Activated naive CD8-positive, alpha-beta T cell treated with anti-CD3 and anti-CD28 coated beads, Interleukin-2, amount 10 ng/mL, durations not matched to agents 7 days and 5 days (primary cell): ENCODE measurements at regions not wholly inside any gene's neighbourhood (a gene's known extent, or its start where the extent isn't known, plus 50 kb on each side); places are given as distances from the start of the nearest gene placed in this dataset.
A peak's percentile ranks its signal among the peaks of the same experiment; 100 is the strongest.
"Not testable (repeated sequence)": the region's sequence is repeated elsewhere in the genome, so short reads cannot be mapped to it uniquely, and the experiment has no call there.

Source experiments
- ATAC-seq: fragments of 150-1000 bp; cut with Tn5 transposase; one replicate; pipeline ENCODE4 v1.10.0; 2021; ENCODE audit warnings: low read depth, moderate library complexity
- POLR2A ChIA-PET: fragments of 350-600 bp; sonication (Branson Sonifier 250); formaldehyde crosslinking; loops from one replicate; lab custom pipeline; 2021; ENCODE audit warnings: antibody characterized with exemption; lab: Charles Lee
- DNase-seq: peaks from one replicate; pipeline ENCODE4 v3.0.0; 2021
- H3K27ac Mint-ChIP-seq: one replicate; pipeline ENCODE4 v1.8.0; 2022; ENCODE audit warnings: mild to moderate bottlenecking, mixed read lengths
- H3K27me3 Mint-ChIP-seq: one replicate; pipeline ENCODE4 v1.8.0; 2022; ENCODE audit warnings: mild to moderate bottlenecking, moderate library complexity, mixed read lengths
- H3K36me3 Mint-ChIP-seq: one replicate; pipeline ENCODE4 v1.8.0; 2021; ENCODE audit warnings: mild to moderate bottlenecking, mixed read lengths
- H3K4me1 Mint-ChIP-seq: one replicate; pipeline ENCODE4 v1.8.0; 2021; ENCODE audit warnings: mixed read lengths
- H3K4me3 Mint-ChIP-seq: one replicate; pipeline ENCODE4 v1.8.0; 2022; ENCODE audit warnings: mild to moderate bottlenecking, moderate library complexity, mixed read lengths
- H3K9me3 Mint-ChIP-seq: one replicate; pipeline ENCODE4 v1.8.0; 2021; ENCODE audit warnings: mixed read lengths

GRCh38 chr16:5302372-5303114 lies 204.9 kb upstream of the EEF2KMT start:
- Mint-ChIP-seq H3K4me3 (no peak overlapping the region), H3K9me3 (peaks cover 1% of the 10 kb centered on the region), H3K4me1 (no peaks in the 10 kb centered on the region), H3K27me3 (no peaks in the 10 kb centered on the region), H3K36me3 (no peaks in the 10 kb centered on the region), H3K27ac (no peak overlapping the region)
- POLR2A ChIA-PET: no interaction called here
- ATAC-seq (no peak), DNase-seq (no peak)

- Mint-ChIP-seq H3K36me3 (no peaks in the 10 kb centered on the region), H3K4me1 (no peaks in the 10 kb centered on the region), H3K9me3 (peaks cover 1% of the 10 kb centered on the region), H3K27ac (no peak overlapping the region), H3K4me3 (no peak overlapping the region), H3K27me3 (no peaks in the 10 kb centered on the region)
- no peak for ATAC-seq
- DNase-seq: no peak
- POLR2A ChIA-PET: no interaction called here
Observed at GRCh38 chr16:5298202-5298601, 200.6 kb upstream of the EEF2KMT start.

GRCh38 chr16:5296176-5296575 lies 198.6 kb upstream of the EEF2KMT start:
- Mint-ChIP-seq H3K27me3 (no peaks in the 10 kb centered on the region), H3K27ac (no peak overlapping the region), H3K4me1 (no peaks in the 10 kb centered on the region), H3K36me3 (no peaks in the 10 kb centered on the region), H3K9me3 (peaks cover 1% of the 10 kb centered on the region), H3K4me3 (no peak overlapping the region)
- POLR2A ChIA-PET: no interaction called here
- no peak for DNase-seq
- no peak for ATAC-seq

- H3K27me3 Mint-ChIP-seq, POLR2A ChIA-PET, H3K9me3 Mint-ChIP-seq, H3K27ac Mint-ChIP-seq, DNase-seq, ATAC-seq, H3K36me3 Mint-ChIP-seq, H3K4me1 Mint-ChIP-seq, H3K4me3 Mint-ChIP-seq: not testable (repeated sequence)
Observed at GRCh38 chr16:5295304-5295703, 197.7 kb upstream of the EEF2KMT start.

GRCh38 chr16:5282152-5282551 lies 184.6 kb upstream of the EEF2KMT start:
- H3K4me1 Mint-ChIP-seq, POLR2A ChIA-PET, H3K27me3 Mint-ChIP-seq, H3K27ac Mint-ChIP-seq, H3K4me3 Mint-ChIP-seq, H3K36me3 Mint-ChIP-seq, ATAC-seq, DNase-seq: not testable (repeated sequence)
- peaks cover 11% of the 10 kb centered on the region for H3K9me3 Mint-ChIP-seq

GRCh38 chr16:5257462-5257861 lies 159.9 kb upstream of the EEF2KMT start:
- H3K27me3 Mint-ChIP-seq: peaks cover 2% of the 10 kb centered on the region

GRCh38 chr16:5252791-5253190 lies 155.2 kb upstream of the EEF2KMT start:
- H3K27me3 Mint-ChIP-seq: peaks cover 2% of the 10 kb centered on the region
- H3K27ac Mint-ChIP-seq: no peak overlapping the region
- no peaks in the 10 kb centered on the region for H3K9me3 Mint-ChIP-seq
- H3K4me1 Mint-ChIP-seq: peaks cover 1% of the 10 kb centered on the region
- H3K4me3 Mint-ChIP-seq: no peak overlapping the region
- POLR2A ChIA-PET: no interaction called here
- ATAC-seq: no peak
- DNase-seq: no peak
- no peaks in the 10 kb centered on the region for H3K36me3 Mint-ChIP-seq

More at GRCh38 chr16:5257462-5257861, 159.9 kb upstream of the EEF2KMT start:
- ATAC-seq (no peak), DNase-seq (no peak)
- POLR2A ChIA-PET: no interaction called here
- H3K9me3 Mint-ChIP-seq: no peaks in the 10 kb centered on the region
- no peaks in the 10 kb centered on the region for H3K36me3 Mint-ChIP-seq
- H3K4me3 Mint-ChIP-seq: no peak overlapping the region
- H3K27ac Mint-ChIP-seq: no peak overlapping the region
- H3K4me1 Mint-ChIP-seq: no peaks in the 10 kb centered on the region

- POLR2A ChIA-PET, DNase-seq, H3K4me3 Mint-ChIP-seq, H3K27ac Mint-ChIP-seq, H3K4me1 Mint-ChIP-seq, H3K9me3 Mint-ChIP-seq, H3K36me3 Mint-ChIP-seq, ATAC-seq, H3K27me3 Mint-ChIP-seq: not testable (repeated sequence)
Observed at GRCh38 chr16:5247403-5247802, 149.8 kb upstream of the EEF2KMT start.

GRCh38 chr16:5240278-5240626 lies 142.7 kb upstream of the EEF2KMT start:
- H3K4me1 Mint-ChIP-seq, DNase-seq, H3K36me3 Mint-ChIP-seq, H3K27ac Mint-ChIP-seq, ATAC-seq, POLR2A ChIA-PET, H3K9me3 Mint-ChIP-seq, H3K4me3 Mint-ChIP-seq: not testable (repeated sequence)
- H3K27me3 Mint-ChIP-seq: peaks cover 21% of the 10 kb centered on the region

GRCh38 chr16:5239472-5240277 lies 142.1 kb upstream of the EEF2KMT start:
- POLR2A ChIA-PET, H3K9me3 Mint-ChIP-seq, H3K4me3 Mint-ChIP-seq, H3K36me3 Mint-ChIP-seq, H3K27ac Mint-ChIP-seq, H3K4me1 Mint-ChIP-seq: not testable (repeated sequence)
- DNase-seq (peak; percentile 81), ATAC-seq (peak; percentile 47)
- peaks cover 21% of the 10 kb centered on the region for H3K27me3 Mint-ChIP-seq

- POLR2A ChIA-PET: no interaction called here
- Mint-ChIP-seq H3K4me3 (no peak overlapping the region), H3K27ac (no peak overlapping the region), H3K9me3 (no peaks in the 10 kb centered on the region), H3K27me3 (peaks cover 14% of the 10 kb centered on the region), H3K36me3 (no peaks in the 10 kb centered on the region), H3K4me1 (peaks cover 2% of the 10 kb centered on the region)
- DNase-seq (no peak), ATAC-seq (no peak)
Observed at GRCh38 chr16:5235119-5235518, 137.5 kb upstream of the EEF2KMT start.

- H3K27me3 Mint-ChIP-seq: peaks cover 14% of the 10 kb centered on the region
- POLR2A ChIA-PET: no interaction called here
- no peak for ATAC-seq
- DNase-seq: no peak
- H3K27ac Mint-ChIP-seq: no peak overlapping the region
- peaks cover 2% of the 10 kb centered on the region for H3K4me1 Mint-ChIP-seq
- no peak overlapping the region for H3K4me3 Mint-ChIP-seq
- H3K36me3 Mint-ChIP-seq: no peaks in the 10 kb centered on the region
- H3K9me3 Mint-ChIP-seq: no peaks in the 10 kb centered on the region
Observed at GRCh38 chr16:5234295-5235050, 136.9 kb upstream of the EEF2KMT start.

- POLR2A ChIA-PET: no interaction called here
Observed at GRCh38 chr16:5231246-5231759, 133.7 kb upstream of the EEF2KMT start.

More at GRCh38 chr16:5231246-5231759, 133.7 kb upstream of the EEF2KMT start:
- Mint-ChIP-seq H3K9me3 (no peaks in the 10 kb centered on the region), H3K4me1 (no peaks in the 10 kb centered on the region), H3K4me3 (no peak overlapping the region), H3K27me3 (peaks cover 2% of the 10 kb centered on the region), H3K36me3 (no peaks in the 10 kb centered on the region), H3K27ac (no peak overlapping the region)
- DNase-seq (no peak), ATAC-seq (no peak)
